Peyer's patch (tissue), 4 donors: ENCODE measurements at regions not wholly inside any gene's neighbourhood (a gene's known extent, or its start where the extent isn't known, plus 50 kb on each side); places are given as distances from the start of the nearest gene placed in this dataset.

ENCODE experiments used
- POLR2A ChIP-seq, 2 donors: fragments of 450-650 bp; IDR thresholded peaks; one replicate each; pipeline ENCODE4 v1.5.1; 2017; ENCODE audit warnings: antibody characterized with exemption in 2 of 2, mild to moderate bottlenecking in 2 of 2, moderate library complexity in 2 of 2
- TF ChIP-seq, protein P1 (sequence below), 6 experiments: fragments of 450-650 bp in 4 of 6; fragments of 200-600 bp in 2 of 6; sonication (generic) in 1 of 6; IDR thresholded peaks; one replicate each; pipeline ENCODE4 v1.5.1; 2017 to 2019; ENCODE audit warnings: antibody characterized with exemption in 6 of 6, mild to moderate bottlenecking in 3 of 6, moderate library complexity in 1 of 6

DNA sequence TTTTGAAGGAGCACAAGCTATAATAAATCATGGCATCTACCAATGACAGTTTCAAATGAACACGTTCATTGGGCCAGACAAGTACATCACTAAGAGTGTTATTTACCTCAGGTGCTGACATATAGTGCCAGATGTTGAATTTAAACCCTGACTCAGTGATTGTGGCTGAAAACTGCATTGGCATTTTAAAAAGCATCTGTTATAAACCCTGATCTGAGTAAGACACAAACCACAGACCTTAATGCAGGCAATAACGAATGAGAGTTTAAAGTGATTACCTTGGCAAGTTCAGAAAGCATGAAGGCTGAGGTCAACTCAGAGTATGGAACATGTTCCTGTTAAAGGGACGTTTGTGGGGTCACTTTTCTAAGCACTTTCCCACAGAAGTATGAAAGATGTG lies 865.1 kb upstream of the TMPRSS15 start:
- TF ChIP-seq, protein P1, sequence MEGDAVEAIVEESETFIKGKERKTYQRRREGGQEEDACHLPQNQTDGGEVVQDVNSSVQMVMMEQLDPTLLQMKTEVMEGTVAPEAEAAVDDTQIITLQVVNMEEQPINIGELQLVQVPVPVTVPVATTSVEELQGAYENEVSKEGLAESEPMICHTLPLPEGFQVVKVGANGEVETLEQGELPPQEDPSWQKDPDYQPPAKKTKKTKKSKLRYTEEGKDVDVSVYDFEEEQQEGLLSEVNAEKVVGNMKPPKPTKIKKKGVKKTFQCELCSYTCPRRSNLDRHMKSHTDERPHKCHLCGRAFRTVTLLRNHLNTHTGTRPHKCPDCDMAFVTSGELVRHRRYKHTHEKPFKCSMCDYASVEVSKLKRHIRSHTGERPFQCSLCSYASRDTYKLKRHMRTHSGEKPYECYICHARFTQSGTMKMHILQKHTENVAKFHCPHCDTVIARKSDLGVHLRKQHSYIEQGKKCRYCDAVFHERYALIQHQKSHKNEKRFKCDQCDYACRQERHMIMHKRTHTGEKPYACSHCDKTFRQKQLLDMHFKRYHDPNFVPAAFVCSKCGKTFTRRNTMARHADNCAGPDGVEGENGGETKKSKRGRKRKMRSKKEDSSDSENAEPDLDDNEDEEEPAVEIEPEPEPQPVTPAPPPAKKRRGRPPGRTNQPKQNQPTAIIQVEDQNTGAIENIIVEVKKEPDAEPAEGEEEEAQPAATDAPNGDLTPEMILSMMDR (IDR thresholded peaks at IDR 0.05): no peak
- TF ChIP-seq POLR2A (IDR thresholded peaks at IDR 0.05): no peak
